CD4-positive, alpha-beta T cell treated with Interleukin-4 for 1 hour (primary cell): ENCODE measurements at regions not wholly inside any gene's neighbourhood (a gene's known extent, or its start where the extent isn't known, plus 50 kb on each side); places are given as distances from the start of the nearest gene placed in this dataset.

ENCODE experiments used
- DNase-seq, 2 donors: peaks; one replicate each; pipeline ENCODE4 v3.0.0-alpha.2; 2020 to 2022

- DNase-seq = no peak
Observed at GRCh38 chr6:113394216-113394615, 462.9 kb upstream of the MARCKS start.

- no peak for DNase-seq
Observed at GRCh38 chr6:113394729-113395128, 462.4 kb upstream of the MARCKS start.

DNA sequence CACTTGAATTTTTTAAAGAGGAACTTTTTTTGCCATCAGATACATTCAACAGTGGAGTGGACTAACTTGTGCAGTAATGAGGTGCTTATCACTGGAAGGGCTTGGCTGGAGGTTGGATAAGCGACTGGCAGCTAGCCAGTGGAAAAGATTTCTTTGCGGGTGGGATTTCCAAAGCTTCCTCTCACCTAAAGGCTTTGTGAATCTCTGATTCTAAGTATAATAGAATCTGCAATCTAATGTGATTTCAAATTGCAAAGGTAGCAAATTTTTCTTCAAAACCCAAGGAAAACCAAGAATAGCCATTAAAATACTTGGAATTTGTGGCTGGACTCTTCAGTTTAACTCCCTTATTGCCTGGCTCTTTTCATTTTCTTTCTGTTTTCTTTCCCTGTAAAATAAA lies 460.4 kb upstream of the MARCKS start:
- no peak for DNase-seq

DNA sequence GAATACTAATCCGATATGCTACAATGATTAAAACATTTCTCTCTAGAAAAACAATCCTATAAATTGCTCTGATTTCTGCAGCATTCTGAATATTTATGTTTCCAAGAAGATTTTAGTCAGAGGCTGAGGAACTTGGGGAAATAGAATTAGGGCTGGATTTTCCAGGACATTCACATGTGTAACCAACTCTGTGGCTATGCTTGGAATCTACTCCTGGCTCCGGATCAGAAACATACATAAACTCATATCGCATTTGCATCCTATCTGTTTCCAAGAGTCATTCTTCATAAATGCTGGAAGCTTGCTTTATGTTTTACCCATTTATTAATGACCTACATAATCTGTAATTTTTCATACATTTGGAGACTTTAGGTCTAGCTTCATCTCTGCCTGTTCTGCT lies 459.9 kb upstream of the MARCKS start:
- no peak for DNase-seq

DNA sequence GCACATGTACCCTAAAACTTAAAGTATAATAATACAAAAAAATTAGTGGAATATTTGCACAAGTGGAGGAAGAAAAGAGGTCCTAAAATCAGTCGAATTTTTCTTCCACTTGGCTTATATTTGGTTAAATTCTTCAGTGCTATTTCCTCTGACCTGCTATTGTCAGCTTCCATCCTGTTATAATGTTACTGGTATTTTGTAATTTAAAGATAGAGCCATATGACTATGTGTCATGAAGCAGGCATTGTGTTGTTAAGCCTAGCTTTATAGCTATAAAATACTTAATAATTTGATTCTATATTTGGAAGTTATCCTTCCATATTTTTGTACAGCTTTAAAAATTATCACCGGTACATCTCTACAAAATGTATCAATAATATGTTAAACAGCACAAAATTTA lies 455.9 kb upstream of the MARCKS start:
- DNase-seq = no peak

GRCh38 chr6:113402544-113402943 lies 454.6 kb upstream of the MARCKS start:
- no peak for DNase-seq

- DNase-seq = no peak
Observed at GRCh38 chr6:113403966-113404595, 453.1 kb upstream of the MARCKS start.

DNA sequence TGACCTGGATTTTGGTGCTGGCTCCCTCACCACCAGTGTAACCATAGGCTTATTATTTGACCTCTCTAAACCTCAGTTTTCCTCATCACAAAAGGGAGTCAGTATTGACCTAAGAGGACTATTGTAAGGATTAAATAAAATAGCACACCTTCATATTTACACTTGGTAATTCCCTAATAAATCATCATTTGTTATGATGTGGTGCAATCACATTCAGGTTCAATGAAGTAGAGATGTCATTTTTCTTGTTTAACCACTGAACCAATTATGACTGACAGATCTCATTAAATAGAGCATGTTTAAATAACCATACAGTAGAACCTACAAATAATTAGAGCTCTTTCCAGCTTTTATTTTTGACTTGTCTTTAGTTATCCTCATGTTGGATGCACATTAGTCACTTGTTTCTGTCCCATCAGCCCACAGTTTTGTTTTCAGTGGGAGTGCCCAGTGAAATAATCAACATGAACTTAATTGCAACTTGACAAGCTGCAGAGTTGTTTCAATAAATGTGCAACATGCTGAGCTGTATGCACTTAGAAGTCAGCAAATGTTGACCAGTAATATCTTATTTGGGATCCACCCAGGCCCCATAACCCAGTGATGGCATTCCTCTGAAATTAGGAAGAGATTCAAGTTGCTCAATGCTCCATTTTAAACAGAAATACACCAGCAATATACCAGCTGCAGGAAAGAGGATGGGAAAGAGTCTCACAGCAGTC lies 451.7 kb upstream of the MARCKS start:
- no peak for DNase-seq

DNA sequence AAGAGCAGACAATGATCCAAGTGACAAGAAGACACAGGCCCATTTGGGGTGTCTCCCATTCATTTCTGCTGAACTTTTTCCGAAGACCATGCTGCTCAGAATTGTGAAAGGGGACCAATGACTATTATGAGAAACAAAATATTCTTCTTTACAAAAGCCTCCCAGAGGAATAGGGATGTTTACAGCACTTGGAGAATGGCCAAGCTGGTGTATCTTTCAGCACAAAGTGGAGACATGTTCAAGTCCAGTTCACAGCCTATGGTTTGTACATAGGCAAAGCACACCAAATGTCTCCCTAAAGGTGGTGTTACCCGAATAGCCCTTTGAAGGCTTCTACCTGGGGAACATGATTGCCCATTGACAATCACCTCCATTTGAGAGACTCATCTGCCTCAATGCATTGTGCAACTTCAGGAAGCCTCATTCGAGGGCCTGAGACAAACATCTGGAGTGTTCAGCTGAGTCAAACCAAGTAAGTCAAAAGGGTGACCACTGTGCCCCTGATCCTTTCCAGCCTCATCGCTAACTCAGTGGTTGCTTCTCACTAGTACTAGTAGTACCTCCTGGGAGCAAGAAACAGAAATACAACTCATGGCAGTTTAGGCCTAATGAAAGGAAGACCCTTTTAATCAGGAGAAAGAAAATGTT lies 451.0 kb upstream of the MARCKS start:
- no peak for DNase-seq

DNA sequence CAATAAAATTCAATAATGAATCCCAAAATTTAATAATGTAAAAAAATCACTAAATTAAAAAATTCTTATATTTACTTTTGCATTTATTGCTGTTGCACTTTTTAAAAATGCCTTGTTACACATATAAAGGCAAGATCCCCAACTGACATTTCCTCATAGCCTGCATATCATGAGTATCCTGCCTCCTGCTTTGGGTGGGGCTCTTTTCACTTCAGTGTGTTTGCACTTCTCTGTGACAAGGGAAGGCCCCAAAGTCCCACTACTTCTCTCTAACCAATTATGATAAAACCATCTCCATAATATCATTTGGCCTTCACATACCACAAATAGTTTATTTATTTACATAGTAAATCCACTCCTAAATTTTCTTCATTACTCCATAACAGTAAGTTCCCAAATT lies 446.1 kb upstream of the MARCKS start:
- DNase-seq = no peak

- DNase-seq = no peak
Observed at GRCh38 chr6:113412589-113413357, 444.4 kb upstream of the MARCKS start.

GRCh38 chr6:113414511-113414910 lies 442.6 kb upstream of the MARCKS start:
- no peak for DNase-seq

- no peak for DNase-seq
Observed at GRCh38 chr6:113416170-113416569, 441.0 kb upstream of the MARCKS start.

- DNase-seq = no peak
Observed at GRCh38 chr6:113420290-113420689, 436.9 kb upstream of the MARCKS start.

DNA sequence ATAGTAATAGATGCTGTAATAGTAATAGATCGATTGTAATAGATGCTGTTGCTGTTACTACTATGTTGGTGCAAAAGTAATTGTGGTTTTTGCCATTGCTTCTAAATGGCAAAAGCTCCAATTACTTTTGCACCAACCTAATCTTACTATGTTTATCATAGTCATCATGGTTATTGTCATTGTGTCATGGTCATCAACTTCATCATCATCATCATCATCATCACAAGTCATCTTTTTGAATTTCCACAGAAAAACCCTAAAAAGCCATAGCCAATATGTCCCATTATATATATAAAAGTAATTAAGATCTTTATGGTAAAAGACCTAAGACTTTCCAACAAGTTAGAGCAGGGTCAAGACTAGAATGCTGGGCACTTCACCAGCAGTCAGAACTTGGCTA lies 435.1 kb upstream of the MARCKS start:
- DNase-seq = no peak

DNA sequence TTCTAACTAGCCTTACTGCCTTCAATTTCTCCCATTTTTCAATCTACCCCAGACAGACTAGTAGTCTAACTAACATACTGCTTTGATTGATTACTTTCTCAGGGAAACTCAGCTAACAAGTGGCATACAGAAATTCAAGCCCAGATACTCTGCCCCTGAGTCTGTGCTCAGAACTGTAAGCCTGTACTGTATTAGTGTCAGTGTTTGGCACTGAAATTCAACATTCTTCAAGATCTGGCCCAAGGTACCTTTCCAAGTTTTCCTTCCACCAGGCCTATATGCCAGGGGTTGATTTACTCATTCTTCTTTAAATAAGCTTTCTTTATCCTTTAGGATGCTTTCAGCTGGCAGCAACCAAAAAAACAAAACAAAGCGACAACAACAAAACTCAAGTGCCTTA lies 433.2 kb upstream of the MARCKS start:
- DNase-seq = no peak

DNA sequence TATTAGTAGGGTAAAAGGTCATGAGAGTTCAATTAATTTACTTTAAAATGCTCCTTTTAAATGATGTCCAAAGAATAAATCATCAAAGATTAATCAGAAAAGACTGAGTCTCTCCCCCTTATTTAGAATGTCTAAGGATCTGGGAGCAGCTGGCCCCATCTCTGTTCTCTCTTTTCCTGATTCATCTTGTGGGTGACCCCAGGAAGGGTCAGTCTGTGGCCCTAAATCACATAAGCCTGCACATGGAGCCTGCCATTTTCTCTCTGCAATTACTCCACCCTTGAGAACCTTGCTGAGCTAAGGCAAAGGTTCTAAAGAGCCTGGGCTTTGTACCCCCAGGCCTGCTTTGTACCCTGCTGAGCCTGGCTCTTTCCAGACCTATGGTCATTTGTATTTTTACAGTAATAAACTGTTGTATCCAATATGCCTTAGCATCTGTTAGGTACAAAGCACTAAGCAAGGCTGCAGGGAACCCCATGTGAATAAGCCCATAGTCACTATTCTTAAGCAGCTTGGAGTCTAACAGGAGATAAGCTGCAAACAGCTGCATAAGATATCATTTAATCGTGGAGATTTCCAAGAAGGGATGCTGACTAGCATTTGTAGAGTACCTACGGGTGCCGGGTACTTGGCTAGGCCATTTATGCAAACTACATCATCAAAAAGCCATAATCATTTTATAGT lies 431.0 kb upstream of the MARCKS start:
- no peak for DNase-seq

DNA sequence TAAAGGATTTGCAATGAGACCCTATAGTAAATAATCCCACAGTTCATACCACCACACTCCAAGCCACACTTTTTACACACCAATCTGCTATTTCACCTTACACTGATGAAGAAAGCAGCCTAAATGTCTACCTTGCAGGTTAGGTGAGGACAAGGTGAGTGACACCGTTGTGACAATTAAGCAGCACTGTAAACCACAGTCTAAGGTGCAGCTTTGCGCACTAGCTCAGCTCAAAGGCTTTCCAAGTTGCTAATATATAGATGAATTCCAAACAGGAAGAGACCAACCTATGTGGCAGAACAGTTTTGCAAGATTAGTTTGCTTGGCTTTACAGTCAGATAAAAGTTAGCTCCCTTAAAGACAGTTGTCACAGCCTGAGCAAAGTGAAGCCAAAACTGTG lies 429.5 kb upstream of the MARCKS start:
- no peak for DNase-seq

DNA sequence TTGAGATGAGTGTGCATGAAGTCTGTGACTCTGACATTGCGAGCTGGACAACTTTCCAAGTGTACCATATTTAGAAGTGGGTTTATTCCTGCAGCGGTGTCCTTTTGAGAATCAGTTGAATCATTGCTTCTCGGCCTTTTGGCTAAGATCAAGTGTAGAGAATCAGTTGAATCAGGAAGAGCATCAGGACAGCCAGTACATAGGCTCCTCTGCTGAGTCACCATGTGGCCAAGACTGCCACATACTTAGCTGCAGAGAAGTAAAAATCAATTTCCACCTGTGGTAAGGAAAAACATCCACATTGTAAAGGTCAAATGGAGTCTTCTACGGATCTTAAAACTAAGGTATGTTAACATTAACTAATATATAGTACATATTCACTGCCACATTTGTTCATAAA lies 428.4 kb upstream of the MARCKS start:
- no peak for DNase-seq

DNA sequence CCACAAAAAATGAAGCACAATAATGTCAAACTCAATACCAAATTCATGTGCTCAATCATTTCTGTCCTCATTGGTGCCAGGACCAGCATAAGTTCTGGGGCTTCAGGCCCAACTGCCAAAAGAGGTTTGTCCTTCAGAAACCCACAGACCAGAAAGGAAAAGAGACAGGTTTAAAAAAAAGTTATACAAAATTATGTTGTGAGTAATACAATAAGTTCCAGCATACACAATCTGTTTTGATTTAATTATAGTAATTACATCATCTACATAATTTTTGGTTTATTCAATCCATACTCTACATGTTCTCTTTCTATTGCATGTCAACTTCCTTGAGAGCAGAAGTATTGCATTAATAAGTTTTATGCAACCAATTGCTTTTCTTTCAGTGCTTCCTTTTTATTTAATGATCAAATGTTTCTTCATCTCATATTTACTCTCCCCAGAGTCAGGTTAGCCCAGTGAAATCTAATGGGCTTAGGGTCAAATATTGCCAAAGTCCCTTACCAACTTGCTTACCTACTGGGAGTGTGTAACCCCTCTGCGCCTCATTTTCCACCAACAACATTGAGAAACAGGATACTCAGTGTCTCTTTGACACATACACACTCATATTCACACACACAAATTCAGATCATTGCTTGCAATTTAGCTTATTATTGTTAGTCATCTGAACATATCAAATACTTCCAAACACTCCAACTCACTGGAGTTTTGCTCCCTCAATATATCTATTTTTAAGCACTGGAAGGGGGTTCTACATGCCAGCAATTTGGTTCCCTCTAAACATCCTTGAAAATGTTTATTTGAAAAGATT lies 424.4 kb upstream of the MARCKS start:
- DNase-seq = no peak

GRCh38 chr6:113433335-113433991 lies 423.7 kb upstream of the MARCKS start:
- DNase-seq = peak in 1 of 2 donors; percentile 24

DNA sequence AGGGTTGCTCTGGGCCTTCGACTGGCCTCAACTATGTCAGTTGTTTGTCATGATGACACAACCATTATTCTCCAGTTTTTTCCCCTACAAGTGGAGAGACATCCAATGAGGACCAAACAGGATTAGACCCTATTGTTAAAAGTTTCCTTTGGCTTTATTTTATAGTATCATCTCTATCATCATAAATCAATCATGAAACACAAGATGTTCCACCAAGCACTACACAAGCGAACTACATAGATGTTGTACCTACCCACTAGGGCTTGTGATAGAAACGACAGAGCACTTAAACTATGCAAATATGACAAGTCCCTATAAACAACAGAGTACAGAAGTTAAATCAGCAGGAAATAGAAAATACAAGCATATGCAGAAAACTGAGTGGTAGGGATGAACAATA lies 422.5 kb upstream of the MARCKS start:
- DNase-seq = no peak
